Smooth muscle cell of the brain vasculature (primary cell): ENCODE measurements at regions not wholly inside any gene's neighbourhood (a gene's known extent, or its start where the extent isn't known, plus 50 kb on each side); places are given as distances from the start of the nearest gene placed in this dataset.

Experiments used
- DNase-seq: peaks from one replicate; pipeline ENCODE4 v3.0.0-alpha.2; 2012; ENCODE audit warnings: low read depth, low spot score

DNA sequence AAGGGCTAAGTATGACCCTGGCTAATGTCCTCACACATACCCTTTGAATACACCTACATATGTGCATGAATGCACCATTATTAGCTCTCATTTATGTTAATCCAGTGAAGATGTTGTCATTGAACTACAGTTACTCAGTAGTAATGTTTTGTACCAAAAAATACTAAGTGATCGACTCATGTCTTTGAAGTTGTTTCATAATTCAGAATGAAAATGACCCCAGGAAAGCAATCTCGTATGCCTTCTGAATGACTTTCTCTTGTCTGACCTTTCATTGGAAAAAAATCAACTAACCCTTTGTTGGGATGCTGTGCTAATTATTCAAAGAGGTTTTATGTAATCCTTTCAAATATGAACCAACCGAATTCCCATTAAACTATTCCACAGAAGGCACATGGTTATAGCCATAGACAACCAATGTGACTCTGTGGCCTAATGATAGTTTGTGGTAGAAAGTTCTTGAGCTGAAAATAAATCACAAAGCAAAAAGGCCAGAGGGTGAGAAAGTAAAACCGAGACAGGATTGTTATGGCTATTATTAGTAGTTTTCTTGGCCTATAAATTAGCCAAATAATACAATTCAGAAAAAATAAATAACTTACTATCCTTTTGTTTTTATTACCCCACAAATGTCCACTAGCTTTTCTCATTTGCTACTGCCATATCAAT, 86.8 kb upstream of the STARD13 start:
- no peak for DNase-seq

DNA sequence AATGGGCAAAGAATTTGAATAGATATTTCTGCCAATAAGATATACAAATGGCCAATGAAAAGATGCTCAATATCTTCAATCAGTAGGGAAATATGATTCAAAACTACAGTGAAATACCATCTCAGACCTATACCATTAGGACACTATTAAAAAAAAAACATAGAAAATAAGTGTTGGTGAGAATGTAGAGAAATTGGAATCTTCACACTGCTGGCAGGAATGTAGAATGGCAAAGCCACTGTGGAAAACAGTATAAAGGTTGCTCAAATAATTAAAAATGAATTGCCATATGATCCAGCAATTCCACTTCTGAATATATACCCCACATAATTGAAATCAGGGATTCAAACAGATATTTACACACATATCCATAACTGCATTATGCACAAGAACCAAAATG, 88.1 kb upstream of the STARD13 start:
- no peak for DNase-seq

DNA sequence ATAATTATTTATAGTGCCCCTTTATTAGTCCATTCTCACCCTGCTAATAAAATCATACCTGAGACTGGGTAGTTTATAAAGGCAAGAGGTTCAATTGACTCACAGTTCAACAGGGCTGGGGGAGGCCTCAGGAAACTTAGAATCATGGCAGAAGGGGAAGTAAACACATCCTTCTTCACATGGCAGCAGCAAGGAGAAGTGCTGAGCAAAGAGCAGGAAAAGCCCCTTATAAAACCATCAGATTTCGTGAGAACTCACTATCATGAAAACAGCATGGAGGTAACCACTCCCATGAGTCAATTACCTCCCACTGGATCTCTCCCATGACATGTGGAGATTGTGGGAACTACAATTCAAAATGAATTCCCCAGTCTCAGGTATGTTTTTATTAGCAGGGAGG, 89.9 kb upstream of the STARD13 start:
- DNase-seq = no peak

DNA sequence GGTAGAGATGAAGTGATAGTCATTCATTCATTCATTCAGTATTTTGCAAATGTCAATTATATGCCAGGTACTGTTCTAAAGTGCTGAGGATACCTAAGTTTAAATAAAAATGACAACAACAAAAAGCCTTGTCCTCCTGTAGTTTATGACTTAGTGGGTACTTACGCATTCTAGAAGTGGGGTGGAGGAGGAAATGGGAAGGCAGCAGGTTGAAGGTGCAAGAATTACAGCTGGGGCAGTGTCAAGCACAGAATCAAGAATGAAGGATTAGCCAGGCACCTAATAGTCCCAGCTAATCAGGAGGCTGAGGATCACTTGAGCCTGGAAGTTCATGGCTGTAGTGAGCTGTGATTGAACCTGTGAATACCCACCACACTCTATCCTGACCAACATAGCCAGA, 90.7 kb upstream of the STARD13 start:
- DNase-seq = no peak

DNA sequence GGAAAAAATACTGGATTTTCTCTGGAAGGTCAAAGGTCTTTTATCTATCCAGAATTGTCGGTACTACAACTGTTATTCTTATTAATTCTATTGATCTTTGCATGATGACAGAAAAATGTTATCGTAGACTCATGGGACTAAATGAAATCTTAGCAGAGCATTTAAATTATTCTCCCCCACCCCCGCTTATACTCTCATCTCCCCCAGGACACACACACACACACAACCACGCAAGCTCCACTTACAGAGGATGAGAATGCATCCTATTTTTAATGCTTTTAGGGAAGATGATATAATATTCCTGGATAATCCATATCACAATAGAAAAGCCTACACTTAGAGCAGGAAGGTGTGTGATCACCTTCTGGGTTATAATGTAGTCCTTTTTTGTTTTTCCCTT, 91.9 kb upstream of the STARD13 start:
- no peak for DNase-seq

DNA sequence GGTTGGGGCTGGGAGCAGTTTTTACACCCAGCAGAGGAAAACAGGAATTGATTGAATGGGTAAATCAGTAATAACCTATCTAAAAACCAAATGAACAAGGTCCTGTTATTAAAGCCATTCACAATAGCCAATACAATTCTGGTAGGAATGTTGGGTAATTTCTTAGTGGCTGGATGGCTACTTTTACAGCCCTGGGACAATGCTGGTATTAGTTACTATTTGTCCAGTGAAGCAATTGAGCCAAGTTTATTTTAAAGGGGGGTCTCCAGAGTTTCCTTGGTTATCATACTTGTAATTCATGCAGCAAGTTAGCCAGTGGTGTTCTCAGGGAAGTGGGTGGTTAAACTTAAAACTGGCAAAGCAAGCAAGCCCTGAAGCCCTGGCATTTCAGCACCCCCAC, 92.3 kb upstream of the STARD13 start:
- no peak for DNase-seq

DNA sequence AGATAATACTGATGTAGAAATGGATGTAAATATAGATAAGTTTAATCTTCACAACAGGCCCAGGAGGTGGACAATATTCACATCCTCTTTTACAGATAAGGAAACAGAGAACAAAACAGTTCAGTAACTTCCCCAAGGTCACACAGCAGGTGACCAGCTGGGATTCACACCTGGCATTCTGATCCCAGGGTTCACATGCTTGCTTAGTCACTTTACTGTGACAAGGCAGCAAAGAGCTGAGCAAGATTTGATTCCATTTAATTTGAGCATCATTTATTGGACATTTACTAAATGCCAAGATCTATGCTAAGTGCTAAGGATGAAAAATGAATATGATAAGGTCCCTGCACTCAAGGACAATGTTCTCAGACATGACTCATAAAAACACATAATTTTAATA, 94.1 kb upstream of the STARD13 start:
- DNase-seq = no peak

DNA sequence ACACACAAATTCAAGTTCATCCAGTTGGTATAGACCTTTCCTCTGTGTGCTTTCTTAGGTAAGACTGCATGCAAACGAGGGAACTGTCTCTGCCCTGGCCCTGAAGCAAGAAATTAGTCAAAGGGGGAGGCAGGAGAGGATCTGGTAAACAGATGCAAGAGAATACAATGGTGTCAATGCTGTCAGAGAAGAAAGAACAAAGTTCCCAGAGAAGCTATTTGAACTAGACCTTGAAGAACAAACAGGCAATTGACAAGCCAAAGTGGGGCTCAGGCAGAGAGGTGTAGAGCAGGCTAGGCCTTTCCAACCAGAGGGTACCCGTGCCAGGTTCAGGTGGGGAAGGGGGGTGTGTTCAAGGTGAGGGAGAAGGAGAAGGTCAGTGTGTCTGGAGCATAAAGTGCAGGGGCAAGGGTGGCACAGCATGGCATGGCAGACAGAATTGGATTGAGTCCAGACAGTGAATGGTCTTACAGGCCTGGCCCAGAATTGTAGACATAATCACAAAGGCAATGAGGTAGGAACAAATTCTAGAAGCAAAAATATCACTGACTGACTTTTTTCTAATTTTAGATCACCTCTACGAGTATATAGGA, 95.0 kb upstream of the STARD13 start:
- no peak for DNase-seq

DNA sequence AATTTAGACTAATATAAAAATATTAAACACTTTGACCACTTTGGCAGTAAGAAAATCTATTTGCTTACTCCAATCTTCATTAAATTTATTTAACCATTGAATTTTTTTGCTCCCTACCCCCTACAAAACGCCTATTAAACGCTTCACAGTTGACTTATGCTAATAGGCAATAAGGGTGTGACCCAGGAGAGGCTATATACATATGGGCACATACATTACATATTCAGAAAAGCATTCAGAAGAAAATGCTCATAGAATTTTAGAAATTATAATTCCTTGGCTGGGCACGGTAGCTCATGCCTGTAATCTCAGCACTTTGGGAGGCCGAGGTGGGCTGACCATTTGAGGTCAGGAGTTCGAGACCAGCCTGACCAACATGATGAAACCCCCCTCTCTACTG, 95.6 kb upstream of the STARD13 start:
- DNase-seq = no peak

DNA sequence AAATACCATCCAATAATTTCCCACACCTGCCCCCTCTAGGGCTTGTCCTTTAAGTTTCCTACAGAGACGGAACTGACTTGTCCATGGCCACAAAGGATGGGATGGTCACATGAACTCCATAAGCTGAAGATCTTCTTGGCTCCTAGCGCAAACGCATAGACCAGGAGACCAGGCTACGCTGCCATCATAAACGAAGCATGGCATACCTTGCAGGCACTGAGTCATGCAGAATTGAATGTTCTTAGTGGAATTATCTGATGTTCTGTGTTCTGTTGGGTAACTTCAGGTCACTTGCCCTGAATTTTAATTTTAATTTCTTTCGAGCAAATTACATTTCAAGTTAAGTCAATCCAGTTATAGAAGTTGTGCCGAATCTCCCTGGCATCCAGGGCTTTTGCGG, 96.4 kb upstream of the STARD13 start:
- DNase-seq = no peak

DNA sequence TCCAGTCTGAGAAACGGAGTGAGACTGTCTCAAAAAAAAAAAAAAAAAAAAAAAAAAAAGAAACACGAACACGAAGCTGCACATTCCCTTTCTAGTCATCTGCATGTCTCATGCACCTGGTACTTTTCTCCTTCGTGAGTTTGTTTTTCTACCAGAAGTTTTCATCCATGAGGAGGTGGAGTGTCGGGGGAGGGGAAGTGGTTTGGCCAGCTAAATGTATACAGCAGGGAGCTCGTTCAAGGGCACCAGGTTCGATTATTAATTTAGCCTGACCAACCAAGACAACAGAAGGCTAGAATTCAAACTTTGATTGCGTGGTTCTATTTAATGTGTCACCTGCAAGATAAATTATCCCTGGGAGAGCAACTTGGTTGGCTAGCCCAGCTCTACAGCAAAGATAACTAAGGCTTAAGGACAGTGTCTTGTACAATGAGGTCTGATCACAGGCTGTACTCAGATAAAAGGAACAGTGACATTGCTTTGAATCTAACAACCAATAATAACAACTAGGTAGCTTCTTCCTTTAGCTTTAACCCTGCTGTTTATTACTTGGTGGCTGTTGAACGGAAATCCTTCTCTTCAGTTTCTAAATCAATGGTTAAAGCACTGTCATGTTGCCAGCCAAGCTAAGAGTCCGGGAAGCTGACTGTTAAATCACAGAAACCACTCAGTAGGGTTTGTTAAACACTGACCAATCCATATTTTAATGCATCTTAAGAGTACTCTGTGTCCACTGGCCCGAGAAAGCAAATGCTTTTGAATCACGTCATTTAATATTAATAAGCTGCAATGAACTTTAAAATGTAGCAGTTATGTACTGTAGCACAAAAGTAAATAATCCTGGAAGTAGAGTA, 98.4 kb upstream of the STARD13 start:
- DNase-seq = no peak

DNA sequence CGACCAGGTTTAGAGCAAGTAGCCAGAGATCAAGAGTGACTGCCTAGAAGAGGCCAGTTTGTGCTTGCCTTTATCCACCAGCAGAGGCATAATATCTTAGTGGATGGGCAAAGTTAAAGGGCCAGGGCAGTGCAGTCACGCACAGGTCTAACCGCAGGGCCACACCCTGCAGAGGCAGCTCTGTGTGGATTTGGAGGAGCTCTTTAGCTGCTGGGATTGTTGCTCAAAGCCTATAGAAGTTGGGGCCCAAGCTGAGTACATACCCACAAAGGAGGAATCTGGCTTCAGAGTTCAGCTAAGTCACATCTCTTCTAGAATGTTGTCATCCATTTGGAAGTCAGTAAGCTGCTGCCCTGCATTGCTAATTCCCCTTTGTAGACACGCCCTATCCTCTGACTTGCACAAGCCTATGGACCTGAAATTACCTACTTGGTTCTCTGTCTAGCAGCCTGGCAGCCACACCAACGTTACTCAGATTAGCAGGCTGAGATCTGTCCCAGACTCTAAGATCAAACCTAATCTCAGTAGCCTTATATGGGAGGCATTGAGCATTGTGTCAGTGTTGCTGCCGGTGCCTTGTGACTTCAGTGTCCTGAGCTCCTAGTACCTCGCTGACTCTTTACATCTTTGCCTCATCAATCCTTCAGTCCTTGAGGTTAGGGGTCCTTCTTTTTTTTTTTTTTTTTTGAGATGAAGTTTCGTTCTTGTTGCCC, 102.9 kb upstream of the STARD13 start:
- DNase-seq = no peak

DNA sequence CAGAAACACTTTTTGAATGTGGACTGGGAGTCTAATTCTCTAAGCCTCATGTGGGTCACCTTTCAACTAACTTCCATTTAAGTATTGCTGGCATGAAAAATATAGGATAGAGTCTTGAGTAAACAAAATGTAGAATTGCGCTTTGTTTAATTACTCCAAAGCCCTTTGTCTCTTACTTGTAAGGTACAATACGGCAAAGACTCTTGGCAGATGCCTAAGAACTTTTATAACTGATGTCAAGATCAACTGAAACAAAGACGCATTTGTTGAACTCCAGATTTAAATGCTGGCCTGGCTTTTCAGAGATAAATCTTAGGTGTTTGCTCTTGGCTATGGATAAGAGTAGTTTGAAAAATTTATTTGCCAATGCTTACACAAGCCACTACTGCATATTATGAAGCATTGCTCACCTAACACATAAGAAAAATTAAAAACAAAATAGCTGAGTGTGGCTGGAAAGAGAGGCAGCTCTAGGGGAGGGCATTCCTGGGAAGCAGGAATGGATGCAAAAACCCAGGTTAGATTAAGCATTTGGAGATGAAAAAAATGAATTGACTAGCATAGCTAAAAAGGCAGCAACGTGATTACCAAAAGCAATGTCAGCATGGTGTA, 107.3 kb upstream of the STARD13 start:
- no peak for DNase-seq

DNA sequence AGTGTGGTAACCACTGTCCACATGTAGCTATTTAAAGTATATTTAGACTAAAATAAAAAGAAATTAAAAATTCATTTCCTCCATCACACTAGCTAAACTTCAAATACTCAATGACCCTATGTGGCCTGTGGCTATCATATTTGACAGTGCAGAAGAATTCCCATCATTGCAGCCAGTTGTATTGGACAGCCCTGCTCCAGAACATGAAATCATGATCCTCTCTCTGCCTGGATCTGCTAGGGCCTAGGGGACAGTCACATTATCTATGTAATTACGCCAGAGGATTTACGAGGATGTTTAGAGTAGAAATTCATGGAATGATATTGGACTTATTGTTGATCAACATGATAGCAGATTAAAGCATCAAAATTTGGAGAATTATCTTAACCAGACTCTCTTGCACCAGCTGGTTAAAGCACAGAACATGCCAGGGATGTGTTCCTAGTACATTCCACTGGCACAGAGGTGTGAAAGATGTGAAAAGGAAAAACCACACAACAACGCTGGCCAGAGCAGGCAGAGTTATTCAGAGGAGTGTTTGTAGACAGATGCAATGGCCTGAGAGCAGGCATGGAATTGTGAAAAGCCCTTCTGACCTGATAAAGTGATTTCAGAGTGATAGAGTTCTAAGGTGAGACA, 108.9 kb upstream of the STARD13 start:
- no peak for DNase-seq

DNA sequence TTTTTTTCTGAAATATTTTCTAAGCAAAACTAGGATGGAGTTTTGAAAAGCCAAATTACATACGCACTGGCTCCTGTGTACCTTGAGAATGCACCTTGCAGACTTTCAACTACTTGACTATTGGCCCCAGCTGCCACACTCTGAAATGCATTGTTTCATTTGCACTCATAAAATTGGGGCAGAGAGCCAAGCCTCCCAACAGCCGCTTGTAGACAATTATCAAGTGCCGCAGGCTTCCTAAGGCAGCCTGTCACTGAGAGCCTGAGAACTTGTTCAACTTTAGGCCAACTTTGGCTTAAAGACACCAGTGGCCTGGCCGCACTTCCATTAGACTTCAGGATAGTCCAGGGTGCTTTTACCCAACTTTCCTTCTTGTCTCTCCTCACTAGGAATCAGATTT, 115.7 kb upstream of the STARD13 start:
- no peak for DNase-seq

DNA sequence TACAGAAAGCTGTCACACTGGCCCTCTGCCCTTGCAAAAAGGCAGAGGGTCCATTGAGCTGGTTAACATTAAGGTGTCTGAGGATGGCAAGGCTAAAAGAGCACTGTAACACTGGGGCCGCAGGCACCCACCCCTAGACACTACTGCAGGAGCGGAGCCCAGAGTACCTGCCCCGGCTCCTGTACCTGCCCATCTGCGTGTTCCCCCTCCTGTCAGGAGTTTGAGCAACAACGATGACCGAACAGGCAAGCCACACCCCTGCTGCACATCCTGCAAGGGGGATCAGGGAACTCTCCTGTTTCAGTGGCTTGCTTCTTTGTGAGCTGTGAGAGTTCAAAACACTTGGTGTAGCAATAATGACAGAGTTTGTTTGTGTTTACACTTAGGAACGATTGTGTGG, 117.4 kb upstream of the STARD13 start:
- DNase-seq = no peak

DNA sequence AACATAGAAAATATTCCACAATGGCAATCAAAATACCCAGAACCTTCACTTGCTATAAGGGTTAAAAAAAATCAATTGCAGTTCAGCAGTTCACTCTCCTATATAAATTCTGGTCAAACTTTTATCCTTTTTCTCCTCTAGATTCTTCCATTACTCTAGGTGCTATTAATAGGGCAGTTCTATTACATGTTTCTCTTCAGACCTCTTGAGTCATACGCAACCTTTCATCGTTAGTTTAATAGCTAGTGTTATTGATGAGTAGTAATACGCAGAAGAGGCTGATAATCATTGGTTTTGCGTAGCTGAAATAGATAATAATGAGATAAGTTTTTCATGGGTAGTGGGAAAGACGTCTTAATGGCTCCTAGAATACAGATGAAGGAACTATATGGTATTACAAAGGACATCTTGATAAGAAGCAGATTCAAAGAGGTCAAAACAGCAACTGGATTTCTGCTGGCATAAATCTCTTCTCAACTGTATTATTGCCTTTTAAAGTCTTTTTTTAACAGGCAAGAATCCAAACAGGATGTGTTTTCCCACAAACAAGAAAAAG, 118.3 kb upstream of the STARD13 start:
- no peak for DNase-seq

DNA sequence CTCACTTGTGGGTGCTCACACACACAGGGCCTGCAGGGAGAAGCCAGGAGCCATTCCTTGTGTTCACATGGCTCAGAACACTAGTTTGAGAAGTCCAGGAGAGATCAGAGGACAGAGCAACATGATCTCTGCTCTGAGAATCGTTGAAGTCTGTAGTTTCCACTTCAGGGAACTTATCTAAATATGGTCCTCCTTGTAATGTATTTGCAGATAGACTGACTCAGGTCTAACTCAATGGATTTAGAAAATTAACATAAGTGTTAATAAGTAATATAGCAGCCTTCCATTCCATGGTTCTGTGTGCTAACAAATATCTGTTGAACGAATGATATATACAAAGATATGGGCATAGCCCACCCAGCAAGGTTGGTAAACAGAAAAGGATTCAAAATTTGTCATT, 119.8 kb upstream of the STARD13 start:
- no peak for DNase-seq

DNA sequence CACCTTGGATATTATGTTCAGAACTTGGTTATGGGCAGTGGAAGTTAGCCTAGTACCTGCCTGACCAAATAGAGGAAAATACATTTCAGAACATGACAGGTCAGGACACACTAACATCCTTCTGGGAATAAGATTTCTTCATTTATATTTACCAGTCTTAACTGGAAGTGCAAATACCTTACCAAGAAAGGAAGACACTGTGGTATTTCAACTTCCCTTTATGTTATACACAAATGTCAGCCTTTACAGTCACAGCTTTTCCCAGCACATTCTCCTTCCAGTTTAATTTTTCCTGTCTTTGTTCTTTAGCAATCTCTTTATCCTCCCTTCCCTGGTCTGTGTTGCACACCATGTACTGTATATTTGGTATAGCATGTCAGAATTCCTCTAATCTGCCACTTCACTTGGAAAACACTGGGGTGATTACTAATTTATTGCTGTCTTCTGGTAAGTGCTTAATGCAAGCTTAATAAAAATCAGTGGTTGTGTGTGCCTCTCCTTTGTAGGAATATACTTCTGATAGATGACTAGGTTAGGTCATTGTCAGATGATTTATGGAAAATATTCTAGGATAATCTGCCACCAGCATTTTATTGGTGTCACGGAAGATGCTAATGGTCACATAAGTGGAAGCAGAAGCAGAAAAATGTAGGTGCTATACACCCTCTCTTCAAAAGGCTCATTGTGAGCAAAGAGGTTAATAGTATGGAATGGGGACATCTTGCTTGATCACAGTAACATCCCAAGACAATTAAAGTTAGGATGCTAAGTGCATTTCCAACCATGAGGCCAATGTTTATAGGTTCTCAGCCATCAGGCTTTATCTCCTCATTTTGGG, 124.3 kb upstream of the STARD13 start:
- DNase-seq = no peak

DNA sequence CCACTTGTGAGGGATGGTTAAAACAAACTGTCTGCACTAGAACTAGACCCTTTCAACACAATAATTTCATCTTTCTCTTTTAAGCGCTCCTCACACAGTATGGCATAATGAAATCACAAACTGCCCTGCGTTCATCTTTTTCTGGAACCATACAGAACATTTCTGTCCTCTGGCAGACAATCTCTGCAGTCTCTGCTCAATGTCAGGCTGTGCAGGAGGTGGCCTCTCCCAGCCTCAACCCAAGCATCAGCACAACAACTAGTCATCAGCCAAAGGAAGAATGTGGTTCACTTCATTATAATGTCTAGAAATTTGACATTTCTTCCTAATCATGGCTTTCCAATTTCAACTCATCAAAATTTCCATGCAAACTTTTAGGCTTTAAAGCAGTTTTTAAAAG, 125.1 kb upstream of the STARD13 start:
- DNase-seq = no peak
